ENCODE measurements at regions not wholly inside any gene's neighbourhood (a gene's known extent, or its start where the extent isn't known, plus 50 kb on each side); places are given as distances from the start of the nearest gene placed in this dataset.

DNA sequence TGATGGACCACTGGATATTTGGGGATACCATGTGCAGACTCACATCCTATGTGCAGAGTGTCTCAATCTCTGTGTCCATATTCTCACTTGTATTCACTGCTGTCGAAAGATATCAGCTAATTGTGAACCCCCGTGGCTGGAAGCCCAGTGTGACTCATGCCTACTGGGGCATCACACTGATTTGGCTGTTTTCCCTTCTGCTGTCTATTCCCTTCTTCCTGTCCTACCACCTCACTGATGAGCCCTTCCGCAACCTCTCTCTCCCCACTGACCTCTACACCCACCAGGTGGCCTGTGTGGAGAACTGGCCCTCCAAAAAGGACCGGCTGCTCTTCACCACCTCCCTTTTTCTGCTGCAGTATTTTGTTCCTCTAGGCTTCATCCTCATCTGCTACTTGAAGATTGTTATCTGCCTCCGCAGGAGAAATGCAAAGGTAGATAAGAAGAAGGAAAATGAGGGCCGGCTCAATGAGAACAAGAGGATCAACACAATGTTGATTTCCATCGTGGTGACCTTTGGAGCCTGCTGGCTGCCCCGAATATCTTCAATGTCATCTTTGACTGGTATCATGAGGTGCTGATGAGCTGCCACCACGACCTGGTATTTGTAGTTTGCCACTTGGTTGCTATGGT, 54.5 kb upstream of the HNRNPA0 start:
- DNase-seq (ENCODE audit: low read depth) = peak; percentile 21
- TF ChIP-seq, protein P1, sequence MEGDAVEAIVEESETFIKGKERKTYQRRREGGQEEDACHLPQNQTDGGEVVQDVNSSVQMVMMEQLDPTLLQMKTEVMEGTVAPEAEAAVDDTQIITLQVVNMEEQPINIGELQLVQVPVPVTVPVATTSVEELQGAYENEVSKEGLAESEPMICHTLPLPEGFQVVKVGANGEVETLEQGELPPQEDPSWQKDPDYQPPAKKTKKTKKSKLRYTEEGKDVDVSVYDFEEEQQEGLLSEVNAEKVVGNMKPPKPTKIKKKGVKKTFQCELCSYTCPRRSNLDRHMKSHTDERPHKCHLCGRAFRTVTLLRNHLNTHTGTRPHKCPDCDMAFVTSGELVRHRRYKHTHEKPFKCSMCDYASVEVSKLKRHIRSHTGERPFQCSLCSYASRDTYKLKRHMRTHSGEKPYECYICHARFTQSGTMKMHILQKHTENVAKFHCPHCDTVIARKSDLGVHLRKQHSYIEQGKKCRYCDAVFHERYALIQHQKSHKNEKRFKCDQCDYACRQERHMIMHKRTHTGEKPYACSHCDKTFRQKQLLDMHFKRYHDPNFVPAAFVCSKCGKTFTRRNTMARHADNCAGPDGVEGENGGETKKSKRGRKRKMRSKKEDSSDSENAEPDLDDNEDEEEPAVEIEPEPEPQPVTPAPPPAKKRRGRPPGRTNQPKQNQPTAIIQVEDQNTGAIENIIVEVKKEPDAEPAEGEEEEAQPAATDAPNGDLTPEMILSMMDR (conservative IDR thresholded peaks at IDR 0.05; ENCODE audit: control insufficient read depth, insufficient read depth, low read depth, low read length) = no peak
- H3K4me3 ChIP-seq (ENCODE audit: control insufficient read depth, low read depth, low read length) = no peak overlapping the region

DNA sequence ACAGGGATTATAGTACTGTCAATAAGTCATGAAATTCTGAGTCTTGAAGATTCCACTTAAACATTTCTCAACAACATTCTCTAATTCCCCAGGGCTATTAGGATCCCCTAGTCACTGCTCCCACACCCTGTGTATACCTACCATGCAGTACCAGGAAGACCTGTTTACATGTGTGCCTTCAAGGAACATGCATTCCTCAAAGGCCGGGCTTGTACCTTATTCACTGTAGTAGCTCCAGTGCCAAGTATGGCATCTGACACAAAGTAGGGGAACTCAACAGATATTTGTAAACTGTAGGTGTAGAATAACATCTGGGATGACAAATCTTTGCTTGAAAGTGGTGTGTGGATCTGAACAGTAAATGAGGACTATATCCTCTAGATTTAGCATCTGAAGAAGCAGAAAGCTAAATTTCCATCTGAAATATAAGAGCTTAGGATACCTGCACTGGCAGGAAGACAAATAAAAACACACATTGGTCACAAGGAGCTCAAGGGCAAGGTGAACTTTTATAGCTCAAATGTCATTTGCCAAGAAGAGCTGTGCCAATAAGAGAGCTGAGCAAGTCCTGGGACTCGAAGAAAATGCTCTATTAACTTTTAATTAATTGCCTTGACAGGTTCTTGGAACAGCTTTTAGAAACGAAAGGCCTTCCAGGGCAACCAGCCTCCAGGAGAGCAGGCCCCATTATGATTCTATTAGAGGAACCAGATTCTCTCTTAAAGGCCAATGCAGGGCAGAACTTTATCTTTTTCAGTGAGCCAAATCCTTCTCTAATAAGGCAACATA, 52.3 kb upstream of the MYOT start:
- no peak for DNase-seq (ENCODE audit: low read depth)
- no peak overlapping the region for H3K4me3 ChIP-seq (ENCODE audit: control insufficient read depth, low read depth, low read length)
- TF ChIP-seq, protein P1 (conservative IDR thresholded peaks at IDR 0.05; ENCODE audit: control insufficient read depth, insufficient read depth, low read depth, low read length) = no peak
